Dedifferentiated amniotic fluid mesenchymal stem cell (primary cell): ENCODE measurements at regions not wholly inside any gene's neighbourhood (a gene's known extent, or its start where the extent isn't known, plus 50 kb on each side); places are given as distances from the start of the nearest gene placed in this dataset.

Source experiments
- DNase-seq: peaks from one replicate; pipeline ENCODE4 v3.0.0-alpha.2; 2016; ENCODE audit errors: extremely low spot score

GRCh38 chr22:22076361-22076760 lies 93.8 kb upstream of the TOP3B start:
- no peak for DNase-seq

GRCh38 chr22:22075382-22076163 lies 93.0 kb upstream of the TOP3B start:
- DNase-seq: no peak

GRCh38 chr22:22074634-22075381 lies 92.2 kb upstream of the TOP3B start:
- DNase-seq: no peak

GRCh38 chr22:22073769-22074561 lies 91.4 kb upstream of the TOP3B start:
- no peak for DNase-seq

DNA sequence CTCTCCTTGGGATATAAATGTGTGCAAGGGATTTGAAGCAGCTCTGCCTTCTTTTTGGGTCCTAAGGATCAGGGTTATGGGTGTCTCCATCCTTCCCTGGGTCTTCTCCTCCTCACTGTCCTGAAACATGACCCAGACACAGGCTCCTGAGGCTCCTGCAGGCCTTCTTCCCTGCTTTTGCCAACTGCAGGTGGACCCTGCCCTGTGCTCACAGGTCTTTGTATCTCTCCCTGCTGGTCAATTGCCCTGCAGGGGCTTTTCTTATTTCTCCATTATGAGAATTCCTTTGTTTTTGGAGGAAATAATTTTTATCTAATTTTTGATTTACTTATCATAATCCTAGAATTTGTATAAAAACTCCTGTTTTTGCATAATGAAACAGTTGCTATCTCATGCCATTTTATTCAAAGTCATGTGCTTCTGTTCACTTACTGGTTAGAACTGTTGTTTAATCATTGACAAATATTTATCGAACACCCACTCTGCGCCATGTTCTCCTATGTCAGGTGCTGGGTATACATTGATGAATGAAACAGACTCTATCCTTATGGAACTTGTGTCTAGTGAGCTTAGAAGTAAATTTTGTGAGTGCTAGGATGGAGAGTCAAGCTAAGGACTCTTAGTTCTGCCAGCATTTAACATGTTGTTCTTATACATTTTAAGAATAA lies 89.7 kb upstream of the TOP3B start:
- DNase-seq: no peak

- no peak for DNase-seq
Measured at GRCh38 chr22:22071455-22071854, 88.9 kb upstream of the TOP3B start.

- no peak for DNase-seq
Measured at GRCh38 chr22:22070371-22070824, 87.8 kb upstream of the TOP3B start.

- DNase-seq: no peak
Measured at GRCh38 chr22:22069450-22070370, 87.1 kb upstream of the TOP3B start.

GRCh38 chr22:22068657-22069056 lies 86.1 kb upstream of the TOP3B start:
- no peak for DNase-seq

DNA sequence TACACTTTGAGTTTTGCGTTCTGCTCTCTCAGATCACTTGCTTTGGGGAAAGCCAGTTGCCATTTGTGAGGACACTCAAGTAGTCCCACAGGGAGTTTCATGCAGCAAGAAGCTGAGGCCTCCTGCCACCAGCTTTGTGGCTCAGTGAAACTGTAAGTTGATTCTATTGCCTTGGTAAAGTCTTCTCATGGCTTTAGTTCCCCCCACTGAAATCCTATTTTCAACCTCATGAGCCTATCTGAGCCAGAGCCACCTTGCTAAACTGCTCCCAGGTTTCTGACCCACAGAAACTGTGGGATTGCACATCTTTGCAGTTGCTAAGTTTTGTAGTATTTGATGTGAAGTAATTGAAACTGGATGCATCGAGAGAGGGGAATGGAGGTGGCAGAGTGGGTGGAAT lies 85.4 kb upstream of the TOP3B start:
- DNase-seq: no peak

DNA sequence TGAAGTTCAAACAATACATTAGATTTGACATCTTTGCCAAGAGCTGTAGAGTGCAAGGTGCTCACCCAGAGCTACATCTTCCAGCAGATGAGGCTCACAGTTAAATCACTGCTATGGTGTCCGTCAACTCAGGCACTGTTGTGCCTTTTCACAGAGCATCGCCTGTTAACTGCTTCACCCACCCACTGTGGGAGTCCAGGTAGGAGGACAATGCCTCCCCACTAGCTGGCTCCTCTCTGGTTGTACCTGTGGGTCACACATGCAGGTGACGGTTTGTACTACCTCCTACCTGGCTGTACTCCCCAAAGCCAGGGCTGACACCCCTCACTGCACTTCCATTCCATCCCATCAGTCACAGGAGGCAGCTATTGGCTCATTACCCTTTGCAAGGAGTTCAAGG lies 84.6 kb upstream of the TOP3B start:
- DNase-seq: no peak

DNA sequence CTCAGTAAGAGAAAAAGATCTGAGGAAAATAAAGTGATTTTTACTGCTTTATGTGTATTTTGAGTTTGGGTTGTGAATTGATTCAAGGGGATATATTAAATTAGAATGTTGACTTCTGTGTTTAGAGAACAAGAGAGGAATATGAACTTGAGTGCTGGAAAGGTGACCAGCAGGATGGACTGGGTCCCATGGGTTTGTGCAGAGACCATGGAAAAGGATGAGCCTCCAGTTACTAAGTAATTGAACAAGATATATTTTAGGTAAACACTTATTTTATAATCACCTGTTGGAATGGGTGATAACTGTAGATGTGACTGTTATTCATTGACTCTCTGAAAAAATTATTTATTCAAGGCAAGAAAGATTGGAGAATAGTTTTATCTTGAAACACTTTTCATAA lies 82.0 kb upstream of the TOP3B start:
- DNase-seq: no peak

DNA sequence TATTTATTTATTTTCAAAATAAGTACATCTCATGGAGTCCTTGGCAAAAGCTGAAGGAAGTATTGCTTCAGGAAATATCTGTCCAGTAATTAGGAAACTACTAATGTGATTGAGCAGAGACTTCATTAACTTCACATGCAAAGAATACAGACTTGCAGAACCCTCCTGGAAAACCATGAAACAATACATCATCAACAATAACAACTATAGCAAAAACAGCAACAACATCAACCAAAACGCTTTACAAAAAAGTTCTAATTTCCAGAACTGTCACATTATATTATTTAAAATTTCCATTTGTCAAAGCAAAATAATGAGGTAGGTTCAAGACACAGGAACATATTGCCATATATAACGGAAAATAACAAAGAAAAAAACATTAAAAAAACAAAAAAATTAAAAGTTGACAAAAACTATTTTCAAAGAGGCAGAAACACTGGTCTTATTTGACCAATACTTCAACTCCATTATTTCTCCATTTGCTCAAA lies 79.8 kb upstream of the TOP3B start:
- no peak for DNase-seq

GRCh38 chr22:22061085-22062077 lies 78.8 kb upstream of the TOP3B start:
- DNase-seq: peak; percentile 46

DNA sequence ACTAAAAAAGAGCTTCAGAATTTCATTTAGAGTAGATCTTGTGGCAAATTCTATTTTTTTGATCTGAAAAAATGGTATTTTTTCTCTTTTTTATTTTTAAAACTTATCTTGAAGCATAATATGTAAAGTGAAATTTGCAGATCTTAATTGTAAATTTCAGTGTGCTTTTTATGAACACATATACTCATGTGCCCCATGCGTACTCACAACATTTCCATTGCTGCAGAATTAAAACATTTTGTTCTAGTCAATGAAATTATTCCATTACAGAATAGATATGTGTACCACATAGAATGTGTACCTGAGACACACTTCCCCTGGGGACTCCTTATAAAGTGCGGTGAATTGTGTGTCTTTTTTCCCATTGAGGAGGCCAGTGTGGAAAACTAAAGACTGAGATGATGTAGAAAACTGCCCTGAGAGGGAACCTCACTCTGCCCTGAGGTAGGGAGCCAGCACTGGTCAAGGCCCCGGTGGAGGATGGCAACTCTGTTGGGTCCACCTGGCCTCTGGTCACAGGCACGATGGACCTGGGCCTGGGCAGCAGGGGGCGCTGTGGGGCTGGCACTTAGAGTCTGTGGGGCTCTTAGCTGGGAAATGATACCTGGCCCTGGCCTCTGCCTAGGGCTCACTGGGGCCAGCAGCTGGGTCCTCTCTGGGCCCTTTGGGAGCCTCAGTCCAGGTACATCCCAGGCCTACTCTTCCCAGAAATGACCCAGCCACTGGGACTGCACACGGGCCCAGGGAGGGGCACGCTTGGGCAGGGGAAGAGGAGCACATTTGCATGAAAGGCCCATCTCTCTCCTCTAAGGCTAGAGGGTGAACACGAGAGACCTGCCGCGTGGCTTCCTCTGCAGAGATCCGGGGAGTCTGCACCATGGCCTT lies 77.9 kb upstream of the TOP3B start:
- DNase-seq: no peak

DNA sequence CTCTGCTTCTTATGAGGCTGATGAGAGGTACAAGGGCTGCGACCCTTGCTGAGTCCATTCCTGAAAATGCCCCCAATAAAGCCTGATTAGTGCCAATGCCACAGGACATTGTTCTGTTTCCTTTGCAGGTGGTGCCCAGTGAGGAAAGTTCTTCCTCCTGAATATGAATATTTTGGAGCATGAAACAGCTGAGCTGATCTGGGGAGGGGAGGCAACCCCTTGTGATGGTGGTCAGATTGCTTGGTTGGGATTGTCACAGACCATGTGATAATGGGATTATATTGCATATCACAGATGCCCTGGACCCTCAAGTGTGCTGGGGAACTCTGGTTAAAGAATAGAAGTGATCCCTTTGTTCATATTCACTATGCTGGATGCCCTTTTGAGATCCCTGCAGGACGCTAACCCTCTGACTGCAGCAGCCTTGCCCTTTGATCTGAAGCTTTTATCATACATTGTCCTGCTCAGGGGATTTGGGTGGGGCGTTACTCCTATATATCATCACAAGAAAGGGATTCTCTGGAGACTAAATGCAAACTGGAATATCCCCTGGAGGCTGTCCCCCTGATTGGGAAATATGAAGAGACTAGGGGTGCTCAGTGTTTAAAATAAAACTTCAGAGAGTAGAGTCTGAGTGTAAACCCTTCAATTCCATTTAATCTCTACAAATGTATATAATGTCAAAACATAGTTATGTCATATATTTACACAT lies 76.9 kb upstream of the TOP3B start:
- no peak for DNase-seq

DNA sequence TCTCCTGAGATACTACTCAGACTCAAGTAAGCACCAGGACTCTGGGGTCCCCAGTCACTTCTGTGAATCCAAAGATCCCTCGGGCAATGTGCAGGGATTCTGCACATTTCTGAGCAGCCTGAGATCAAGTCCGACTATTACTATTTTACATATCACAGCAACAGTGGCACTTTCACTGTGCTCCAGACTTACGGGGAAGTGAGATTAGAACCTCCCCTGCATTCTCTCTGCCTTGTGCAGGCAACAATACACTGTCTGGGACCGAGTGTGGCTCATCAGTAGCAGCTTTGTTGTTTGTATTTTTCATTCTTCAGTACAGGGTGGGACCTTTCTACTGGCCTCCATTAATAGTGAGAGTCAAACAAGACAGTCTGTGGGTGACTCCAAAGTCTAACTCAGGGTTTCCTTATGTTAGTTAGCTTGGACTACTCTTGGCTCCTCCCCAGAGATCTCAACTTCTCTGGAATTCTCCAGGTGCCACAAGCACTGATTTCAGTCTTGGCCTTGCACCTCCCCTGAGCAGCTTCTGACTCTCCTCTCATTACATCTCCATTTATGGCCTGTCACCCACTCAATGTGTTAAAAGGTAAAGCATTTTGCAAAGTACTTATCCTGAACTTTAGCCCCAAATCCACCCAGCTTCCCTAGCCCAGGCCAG lies 76.2 kb upstream of the TOP3B start:
- no peak for DNase-seq
